HG02571 (cell line): ENCODE measurements at regions not wholly inside any gene's neighbourhood (a gene's known extent, or its start where the extent isn't known, plus 50 kb on each side); places are given as distances from the start of the nearest gene placed in this dataset.

Experiments
- ATAC-seq: cut with Tn5 transposase; IDR thresholded peaks from one replicate; pipeline ENCODE4 v1.9.1; 2021; ENCODE audit warnings: mild to moderate bottlenecking, moderate library complexity; ENCODE audit not compliant: unreplicated experiment

- no peak for ATAC-seq
Measured at GRCh38 chr4:54493862-54494261, 163.9 kb upstream of the KIT start.

GRCh38 chr4:54495091-54495490 is 162.7 kb upstream of the KIT start:
- ATAC-seq = no peak

- no peak for ATAC-seq
Measured at GRCh38 chr4:54495641-54496040, 162.1 kb upstream of the KIT start.

- no peak for ATAC-seq
Measured at GRCh38 chr4:54496412-54496811, 161.3 kb upstream of the KIT start.

- ATAC-seq = no peak
Measured at GRCh38 chr4:54497947-54498346, 159.8 kb upstream of the KIT start.

- ATAC-seq = no peak
Measured at GRCh38 chr4:54498661-54499111, 159.1 kb upstream of the KIT start.

GRCh38 chr4:54499308-54500074 is 158.3 kb upstream of the KIT start:
- no peak for ATAC-seq

GRCh38 chr4:54505362-54505761 is 152.4 kb upstream of the KIT start:
- no peak for ATAC-seq

- ATAC-seq = no peak
Measured at GRCh38 chr4:54505996-54506395, 151.8 kb upstream of the KIT start.

GRCh38 chr4:54509057-54509456 is 148.7 kb upstream of the KIT start:
- no peak for ATAC-seq

- no peak for ATAC-seq
Measured at GRCh38 chr4:54513204-54513603, 144.6 kb upstream of the KIT start.

GRCh38 chr4:54513741-54514140 is 144.0 kb upstream of the KIT start:
- no peak for ATAC-seq

- no peak for ATAC-seq
Measured at GRCh38 chr4:54516556-54517215, 141.1 kb upstream of the KIT start.

- no peak for ATAC-seq
Measured at GRCh38 chr4:54517781-54518444, 139.8 kb upstream of the KIT start.

GRCh38 chr4:54525602-54526001 is 132.2 kb upstream of the KIT start:
- ATAC-seq = no peak

GRCh38 chr4:54526560-54526959 is 131.2 kb upstream of the KIT start:
- no peak for ATAC-seq

GRCh38 chr4:54527532-54527931 is 130.2 kb upstream of the KIT start:
- ATAC-seq = no peak

- no peak for ATAC-seq
Measured at GRCh38 chr4:54539500-54540029, 118.2 kb upstream of the KIT start.

GRCh38 chr4:54540931-54541330 is 116.8 kb upstream of the KIT start:
- ATAC-seq = no peak

- ATAC-seq = no peak
Measured at GRCh38 chr4:54541426-54542118, 116.2 kb upstream of the KIT start.

GRCh38 chr4:54542119-54542438 is 115.7 kb upstream of the KIT start:
- no peak for ATAC-seq
